NCI-H82 treated with DMSO at 0.1 percent for 48 hours (cell line): ENCODE measurements at regions not wholly inside any gene's neighbourhood (a gene's known extent, or its start where the extent isn't known, plus 50 kb on each side); places are given as distances from the start of the nearest gene placed in this dataset.
"Not testable (repeated sequence)": the region's sequence is repeated elsewhere in the genome, so short reads cannot be mapped to it uniquely, and the experiment has no call there.

Experiments used
- DNase-seq: peaks from one replicate; lab custom pipeline; 2025; ENCODE audit not compliant: unreplicated experiment; lab: John Stamatoyannopoulos, UW

GRCh38 chr17:33989361-33990148 is 265.5 kb upstream of the CCL2 start:
- DNase-seq: no peak

GRCh38 chr17:33990943-33991706 is 264.0 kb upstream of the CCL2 start:
- DNase-seq: peak; percentile 29

- DNase-seq: no peak
Measured at GRCh38 chr17:33992113-33992512, 263.0 kb upstream of the CCL2 start.

- DNase-seq: no peak
Measured at GRCh38 chr17:34000639-34001038, 254.4 kb upstream of the CCL2 start.

- DNase-seq: no peak
Measured at GRCh38 chr17:34001246-34001645, 253.8 kb upstream of the CCL2 start.

GRCh38 chr17:34006126-34006525 is 249.0 kb upstream of the CCL2 start:
- DNase-seq: peak; percentile 60

GRCh38 chr17:34008125-34008524 is 247.0 kb upstream of the CCL2 start:
- DNase-seq: no peak

- no peak for DNase-seq
Measured at GRCh38 chr17:34009912-34010311, 245.2 kb upstream of the CCL2 start.

GRCh38 chr17:34010534-34010933 is 244.6 kb upstream of the CCL2 start:
- no peak for DNase-seq

GRCh38 chr17:34011599-34011998 is 243.5 kb upstream of the CCL2 start:
- no peak for DNase-seq

- peak; percentile 41 for DNase-seq
Measured at GRCh38 chr17:34012709-34013375, 242.2 kb upstream of the CCL2 start.

GRCh38 chr17:34015253-34015652 is 239.8 kb upstream of the CCL2 start:
- no peak for DNase-seq

GRCh38 chr17:34024386-34024785 is 230.7 kb upstream of the CCL2 start:
- no peak for DNase-seq

- no peak for DNase-seq
Measured at GRCh38 chr17:34024806-34025551, 230.1 kb upstream of the CCL2 start.

- DNase-seq: not testable (repeated sequence)
Measured at GRCh38 chr17:34030601-34031000, 224.5 kb upstream of the CCL2 start.

- DNase-seq: not testable (repeated sequence)
Measured at GRCh38 chr17:34032305-34032704, 222.8 kb upstream of the CCL2 start.

- DNase-seq: not testable (repeated sequence)
Measured at GRCh38 chr17:34038786-34039185, 216.3 kb upstream of the CCL2 start.

GRCh38 chr17:34039213-34039612 is 215.9 kb upstream of the CCL2 start:
- not testable (repeated sequence) for DNase-seq

GRCh38 chr17:34039759-34040555 is 215.1 kb upstream of the CCL2 start:
- DNase-seq: not testable (repeated sequence)

- no peak for DNase-seq
Measured at GRCh38 chr17:34045990-34046389, 209.1 kb upstream of the CCL2 start.
